Activated gamma-delta T cell treated with Interleukin-2 at 50 U/mL for 16 hours (primary cell): ENCODE measurements at regions not wholly inside any gene's neighbourhood (a gene's known extent, or its start where the extent isn't known, plus 50 kb on each side); places are given as distances from the start of the nearest gene placed in this dataset.
"Not testable (repeated sequence)": the region's sequence is repeated elsewhere in the genome, so short reads cannot be mapped to it uniquely, and the experiment has no call there.

Experiments
- DNase-seq: peaks from one replicate; pipeline ENCODE4 v3.0.0-alpha.2; 2020

- not testable (repeated sequence) for DNase-seq
Measured at GRCh38 chr10:46645110-46645509, 66.2 kb downstream of the SYT15 start.

GRCh38 chr10:46646132-46646531 lies 67.2 kb downstream of the SYT15 start:
- DNase-seq = not testable (repeated sequence)

GRCh38 chr10:46650967-46651366 lies 72.0 kb downstream of the SYT15 start:
- DNase-seq = not testable (repeated sequence)

GRCh38 chr10:46657437-46657836 lies 78.5 kb downstream of the SYT15 start:
- DNase-seq = not testable (repeated sequence)

- DNase-seq = not testable (repeated sequence)
Measured at GRCh38 chr10:46660027-46660834, 81.3 kb downstream of the SYT15 start.

DNA sequence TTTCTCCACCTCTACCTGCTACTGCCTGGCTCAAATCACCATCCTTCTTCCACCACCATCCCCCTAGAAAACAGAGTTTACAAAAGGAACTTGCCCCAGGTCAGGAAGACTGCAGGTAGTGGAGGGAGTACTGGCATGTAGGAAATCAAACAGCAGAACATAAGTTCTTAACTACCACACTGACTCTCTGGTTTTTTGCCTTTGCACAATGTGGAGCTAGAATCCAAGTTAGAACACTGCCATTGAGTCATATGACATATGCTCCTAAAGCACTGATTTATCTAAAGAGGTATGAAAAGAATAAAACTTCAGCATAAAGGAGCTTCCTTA lies 81.9 kb downstream of the SYT15 start:
- not testable (repeated sequence) for DNase-seq

DNA sequence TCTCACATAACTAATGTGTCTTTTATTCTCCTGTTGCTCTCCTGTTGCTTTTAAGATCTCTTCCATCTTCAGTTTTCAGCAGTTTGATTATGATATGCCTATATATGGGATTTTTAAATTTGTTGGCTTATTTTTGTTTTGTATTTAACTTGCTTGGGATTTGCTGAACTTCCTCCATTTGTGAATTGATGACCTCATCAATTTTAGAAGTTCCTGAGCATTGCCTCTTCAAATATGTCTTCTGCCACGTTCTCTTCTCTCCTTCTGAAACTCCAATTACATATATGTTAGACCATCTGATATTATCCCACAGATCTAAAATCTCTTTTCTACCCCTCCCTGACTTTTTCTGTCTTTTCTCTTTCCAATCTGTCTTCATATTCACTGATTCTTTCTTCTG lies 86.6 kb downstream of the SYT15 start:
- not testable (repeated sequence) for DNase-seq

DNA sequence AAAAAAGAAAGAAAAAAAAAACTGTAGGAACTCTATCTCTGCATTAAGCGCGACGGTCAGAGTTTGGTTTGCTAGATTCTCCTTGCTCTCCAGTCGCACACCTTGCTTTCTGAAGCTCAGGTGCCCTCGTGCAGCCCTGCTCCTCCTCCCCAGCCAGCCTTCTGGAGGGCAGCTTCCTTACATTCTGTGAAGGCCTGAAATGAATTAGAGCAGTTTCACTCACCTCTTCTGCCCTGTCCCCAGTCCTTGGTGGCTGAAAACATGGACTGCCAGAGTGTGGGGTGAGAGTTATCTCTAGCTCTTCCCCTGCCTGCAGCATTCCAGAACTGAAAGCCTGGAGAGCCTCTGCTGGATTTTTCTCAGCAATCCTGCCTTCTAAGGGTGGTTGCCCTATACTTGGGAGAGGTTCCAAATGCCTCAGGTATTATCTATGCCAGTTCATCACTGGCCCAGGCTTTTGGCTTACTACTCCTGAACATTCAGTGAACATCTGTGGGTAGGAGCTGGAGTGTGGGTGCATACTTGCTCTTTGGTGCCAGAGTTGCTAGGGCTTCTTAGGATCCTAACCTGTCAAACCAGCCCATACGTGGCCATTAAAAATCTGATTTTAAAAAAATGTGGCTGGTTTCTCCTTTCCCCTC lies 89.5 kb downstream of the SYT15 start:
- not testable (repeated sequence) for DNase-seq

- DNase-seq = not testable (repeated sequence)
Measured at GRCh38 chr10:46677836-46678435, 99.0 kb downstream of the SYT15 start.

GRCh38 chr10:46691397-46691796 lies 112.5 kb downstream of the SYT15 start:
- DNase-seq = not testable (repeated sequence)

DNA sequence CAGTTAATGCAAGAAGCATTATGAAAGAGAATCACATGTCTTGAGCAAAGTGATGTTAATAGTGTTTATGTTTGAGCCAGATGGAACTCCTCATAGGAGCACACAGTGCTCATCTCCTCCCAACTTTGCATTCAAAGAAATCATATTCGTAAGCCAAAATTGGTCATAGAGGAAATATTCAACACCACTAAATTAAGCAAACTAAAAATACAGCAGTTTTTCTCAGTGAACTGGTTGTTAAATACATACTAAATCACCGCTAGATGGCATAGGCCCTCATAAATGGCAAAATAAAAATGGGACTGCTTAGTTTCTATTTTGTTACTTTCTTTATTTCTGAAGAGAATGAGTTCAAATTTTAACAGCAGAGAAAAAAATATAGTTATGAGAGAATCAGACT lies 114.3 kb downstream of the SYT15 start:
- not testable (repeated sequence) for DNase-seq

DNA sequence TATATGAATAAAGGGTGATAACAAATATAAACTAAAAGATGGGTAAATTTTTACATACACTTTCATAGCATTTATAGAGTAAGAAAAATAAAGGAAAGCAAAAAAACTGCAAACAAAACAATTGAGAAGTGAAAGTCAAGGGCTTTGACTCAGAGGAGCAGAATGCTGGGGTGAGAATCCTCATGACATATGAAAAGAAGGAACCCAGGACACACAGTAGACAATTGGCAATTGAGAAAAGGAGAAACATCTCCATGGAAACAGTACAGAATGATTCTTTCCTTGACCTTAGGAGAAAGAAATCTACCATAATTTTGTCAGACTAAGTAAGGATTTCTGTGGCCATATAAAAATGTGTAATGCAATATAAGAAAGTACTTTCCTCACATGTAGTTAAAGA lies 138.3 kb downstream of the SYT15 start:
- DNase-seq = not testable (repeated sequence)

- not testable (repeated sequence) for DNase-seq
Measured at GRCh38 chr10:46718014-46718413, 139.1 kb downstream of the SYT15 start.

DNA sequence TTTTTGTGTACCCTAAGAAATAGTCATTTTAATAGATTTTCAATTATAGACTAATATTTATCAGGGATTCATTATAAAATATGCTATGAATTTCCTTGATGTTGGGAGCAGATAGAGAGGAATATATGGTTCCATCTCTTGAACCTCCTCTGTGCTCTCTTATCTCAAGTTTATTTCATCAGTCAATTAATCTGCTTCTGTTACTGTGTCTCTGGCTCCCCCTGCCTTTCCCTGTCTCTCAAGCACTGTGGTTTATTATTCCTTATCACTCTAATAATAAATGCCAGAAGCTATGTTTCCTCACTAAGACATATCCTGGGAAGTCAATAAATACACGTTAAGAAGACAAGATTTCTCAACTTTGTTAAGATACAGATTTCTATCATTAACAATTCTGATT lies 141.5 kb downstream of the SYT15 start:
- DNase-seq = not testable (repeated sequence)

DNA sequence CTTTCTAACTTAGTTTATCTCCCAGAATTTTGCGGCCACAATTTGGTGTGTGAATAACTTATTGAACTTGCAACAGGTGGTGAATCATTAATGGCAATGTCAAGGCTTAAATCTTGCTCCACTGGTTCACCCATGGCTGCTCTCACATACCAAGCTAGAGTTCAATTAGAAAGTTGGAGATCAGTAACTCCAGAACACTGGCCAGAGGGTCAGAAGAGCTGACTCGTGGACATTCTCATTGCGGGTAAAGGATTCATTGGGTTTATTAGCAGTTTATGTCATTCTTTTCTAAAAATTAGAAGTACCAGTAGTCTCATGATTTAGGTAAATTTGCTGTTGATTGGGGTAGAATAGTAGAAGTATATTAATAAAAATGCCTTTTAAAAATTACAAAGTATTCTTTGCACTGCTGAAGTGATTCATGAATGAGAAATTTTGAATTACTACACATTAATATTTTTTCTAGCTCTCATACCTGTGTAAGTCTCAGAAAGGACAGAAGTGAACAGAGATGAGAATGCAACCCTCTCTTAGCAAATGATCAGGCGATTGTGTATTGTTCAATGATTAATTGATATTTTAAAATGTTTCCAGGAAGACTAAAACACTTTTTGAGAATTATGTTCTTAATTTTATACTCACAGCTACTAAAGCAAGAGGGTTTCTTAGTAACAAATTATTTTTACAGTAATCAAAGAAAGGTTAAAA lies 142.0 kb downstream of the SYT15 start:
- not testable (repeated sequence) for DNase-seq

DNA sequence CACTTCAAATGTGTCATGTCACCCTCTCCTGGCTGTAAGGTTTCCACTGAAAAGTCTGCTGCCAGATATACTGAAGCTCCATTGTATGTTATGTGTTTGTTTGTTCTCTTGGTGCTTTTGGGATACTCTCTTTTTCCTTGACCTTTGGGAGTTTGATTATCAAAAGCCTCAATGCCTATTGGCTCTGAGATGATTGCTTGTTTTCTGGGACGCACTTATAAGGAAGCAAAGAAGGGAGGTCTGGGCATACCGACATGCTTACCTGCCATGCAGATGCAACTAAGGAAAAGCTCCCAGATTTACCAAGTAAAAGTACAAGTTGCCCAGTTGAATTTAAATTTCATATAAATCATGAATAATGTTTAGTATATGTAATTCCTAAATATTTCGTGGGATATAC lies 145.3 kb downstream of the SYT15 start:
- DNase-seq = not testable (repeated sequence)

DNA sequence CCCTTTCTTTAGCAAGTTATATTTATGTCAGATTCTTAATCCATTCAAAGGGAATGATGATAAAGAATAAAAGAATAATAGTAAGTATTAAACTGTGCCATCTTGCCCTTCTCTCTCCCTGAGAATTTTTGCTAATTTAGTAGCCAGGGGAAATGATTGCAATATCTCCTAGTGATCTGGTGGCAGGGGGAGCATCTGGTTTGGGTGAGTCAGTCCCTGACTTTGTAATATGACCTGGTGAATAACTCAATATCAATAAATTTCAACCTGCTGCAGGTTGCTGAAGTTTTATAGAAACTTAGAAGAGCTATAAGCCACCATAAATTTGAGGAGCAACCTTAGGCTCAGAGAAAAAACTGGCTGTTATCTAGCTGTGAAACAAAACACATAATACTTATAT lies 149.4 kb downstream of the SYT15 start:
- not testable (repeated sequence) for DNase-seq

DNA sequence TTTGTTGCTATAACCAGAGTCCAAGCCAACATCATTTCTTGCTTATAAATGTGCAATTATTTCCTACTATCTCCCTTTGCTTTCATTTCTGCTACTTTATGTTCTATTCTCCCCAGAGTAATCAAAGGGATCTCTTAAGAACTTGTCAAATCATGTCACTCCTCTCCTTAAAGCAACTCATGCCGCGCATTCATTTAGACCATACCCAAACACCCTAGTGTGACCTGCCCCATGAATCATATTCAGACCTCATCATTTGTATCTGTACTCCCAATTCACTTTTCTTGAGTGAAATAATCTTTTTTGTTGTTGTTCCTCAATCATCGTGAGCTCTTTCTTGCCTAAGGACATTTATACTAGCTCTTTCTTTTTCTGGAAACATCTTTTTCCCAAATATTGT lies 151.8 kb downstream of the SYT15 start:
- not testable (repeated sequence) for DNase-seq

GRCh38 chr10:46733635-46734261 lies 154.8 kb downstream of the SYT15 start:
- DNase-seq = not testable (repeated sequence)

DNA sequence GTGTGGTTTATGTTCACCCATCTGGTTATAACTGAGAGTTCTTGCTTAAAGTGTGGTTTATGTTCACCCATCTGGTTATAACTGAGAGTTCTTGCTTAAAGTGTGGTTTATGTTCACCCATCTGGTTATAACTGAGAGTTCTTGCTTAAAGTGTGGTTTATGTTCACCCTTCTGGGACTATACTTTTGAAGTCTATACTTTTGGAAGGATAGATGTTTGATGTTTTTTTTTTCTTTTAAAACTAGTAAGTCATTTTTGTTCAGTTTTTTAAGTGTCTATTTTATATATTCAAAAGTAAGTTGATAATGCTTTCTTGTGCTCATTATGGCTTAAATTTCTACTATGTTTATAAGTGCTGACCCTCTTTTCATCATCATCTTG lies 155.3 kb downstream of the SYT15 start:
- not testable (repeated sequence) for DNase-seq

GRCh38 chr10:46739919-46740318 lies 161.0 kb downstream of the SYT15 start:
- not testable (repeated sequence) for DNase-seq

DNA sequence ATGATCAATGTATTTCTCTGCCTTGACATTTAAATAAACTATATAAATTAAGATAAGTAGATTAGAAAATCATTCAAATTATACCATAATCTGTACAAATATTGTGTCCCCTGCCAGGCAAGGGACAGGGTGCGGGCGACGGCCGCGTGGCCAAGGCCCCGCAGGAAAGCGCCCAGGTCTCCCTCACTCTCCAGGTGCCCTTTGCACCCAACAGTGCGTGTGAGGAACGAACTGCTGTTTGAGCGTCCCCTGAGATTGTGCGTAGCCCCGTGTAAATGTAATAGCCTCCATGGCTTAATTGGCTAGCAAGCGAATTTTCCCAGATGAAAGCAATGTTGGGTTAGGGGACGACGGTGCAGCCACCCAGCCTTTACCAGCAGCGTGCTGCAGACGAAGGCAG lies 161.4 kb downstream of the SYT15 start:
- not testable (repeated sequence) for DNase-seq

DNA sequence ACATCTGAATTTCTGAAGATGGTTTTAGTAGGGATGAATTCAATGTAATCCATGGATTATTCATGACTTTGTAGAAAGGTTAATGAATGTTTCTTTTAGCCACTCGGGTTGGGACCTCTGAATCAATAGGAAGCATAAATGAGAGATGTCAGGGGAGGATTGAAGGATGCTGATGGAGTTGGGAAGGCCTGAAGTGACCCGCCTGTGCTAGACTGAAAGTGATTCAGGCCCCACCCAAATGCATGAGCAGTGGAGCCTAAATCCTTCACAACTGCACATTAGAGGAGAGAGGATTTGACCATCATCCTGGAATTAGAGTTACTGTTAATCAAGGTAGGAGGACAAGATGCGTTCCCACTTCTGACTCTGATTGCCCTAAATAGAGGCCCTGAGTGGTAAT lies 162.2 kb upstream of the PTPN20 start:
- DNase-seq = not testable (repeated sequence)
